Esophagus (tissue), 2 donors: ENCODE measurements at regions not wholly inside any gene's neighbourhood (a gene's known extent, or its start where the extent isn't known, plus 50 kb on each side); places are given as distances from the start of the nearest gene placed in this dataset.
A peak's percentile ranks its signal among the peaks of the same experiment; 100 is the strongest.

Experiments used
- H3K27ac ChIP-seq, 2 donors: one replicate each; pipeline ENCODE4 v1.5.1; 2013; ENCODE audit warnings: low read depth in 2 of 2, mild to moderate bottlenecking in 2 of 2, inconsistent platforms in 1 of 2, low read length in 1 of 2, moderate library complexity in 1 of 2
- H3K27me3 ChIP-seq, 2 donors: one replicate each; pipeline ENCODE4 v1.6.1; 2013; ENCODE audit warnings: low read length in 2 of 2, control low read depth in 1 of 2, mild to moderate bottlenecking in 1 of 2; ENCODE audit not compliant: insufficient read depth in 2 of 2, control insufficient read depth in 1 of 2
- H3K36me3 ChIP-seq, 2 donors: one replicate each; pipeline ENCODE4 v1.6.1; 2013; ENCODE audit warnings: low read length in 1 of 2; ENCODE audit not compliant: control insufficient read depth in 2 of 2, insufficient read depth in 2 of 2
- H3K4me1 ChIP-seq, 2 donors: one replicate each; pipeline ENCODE4 v1.6.1; 2013; ENCODE audit warnings: low read length in 1 of 2; ENCODE audit not compliant: control insufficient read depth in 2 of 2, insufficient read depth in 2 of 2
- H3K4me3 ChIP-seq, 2 donors: one replicate each; pipeline ENCODE4 v1.5.1; 2013; ENCODE audit warnings: low read length in 2 of 2, mild to moderate bottlenecking in 2 of 2, low read depth in 1 of 2, moderate library complexity in 1 of 2
- H3K9me3 ChIP-seq, 2 donors: one replicate each; pipeline ENCODE4 v1.6.1; 2013; ENCODE audit warnings: mild to moderate bottlenecking in 2 of 2, low read depth in 1 of 2, low read length in 1 of 2, moderate library complexity in 1 of 2; ENCODE audit not compliant: control insufficient read depth in 2 of 2, insufficient read depth in 1 of 2
- WGBS, 2 donors: extraction: QIAGEN DNeasy Blood & Tissue Kit; methylation state at CpG; one replicate each; pipeline ENCODE4 v1.1.7; 2013; 5-methylcytosine and 5-hydroxymethylcytosine counted together
- donor health status: healthy with polysubstance abuse.
- donor health status: Bipolar disorder and iron deficiency.

GRCh38 chr21:15932726-15933125 is 202.9 kb downstream of the USP25 start:
- Histone ChIP-seq H3K9me3 (no peaks in the 10 kb centered on the region), H3K4me3 (no peak overlapping the region), H3K27me3 (no peaks in the 10 kb centered on the region), H3K27ac (no peak overlapping the region), H3K4me1 (no peaks in the 10 kb centered on the region), H3K36me3 (no peaks in the 10 kb centered on the region)
- 77 to 87% methylated on average over 5 of the region's 5 CpGs for WGBS, 2 donors

GRCh38 chr21:15935530-15935929 is 205.7 kb downstream of the USP25 start:
- no peaks in the 10 kb centered on the region for H3K9me3 ChIP-seq
- H3K36me3 ChIP-seq: no peaks in the 10 kb centered on the region
- no peak overlapping the region for H3K4me3 ChIP-seq
- WGBS, 2 donors: 85 to 86% methylated on average over 1 of the region's 1 CpG
- H3K27ac ChIP-seq: no peak overlapping the region
- H3K4me1 ChIP-seq: no peaks in the 10 kb centered on the region
- H3K27me3 ChIP-seq: no peaks in the 10 kb centered on the region

GRCh38 chr21:15943009-15943666 is 213.4 kb downstream of the USP25 start:
- no peak overlapping the region for H3K4me3 ChIP-seq
- no peak overlapping the region for H3K27ac ChIP-seq
- H3K36me3 ChIP-seq: no peaks in the 10 kb centered on the region
- H3K9me3 ChIP-seq: no peaks in the 10 kb centered on the region
- H3K4me1 ChIP-seq: no peaks in the 10 kb centered on the region
- H3K27me3 ChIP-seq: no peaks in the 10 kb centered on the region
- WGBS, 2 donors: 80 to 83% methylated on average over 4 of the region's 4 CpGs

GRCh38 chr21:15947677-15948076 is 217.9 kb downstream of the USP25 start:
- H3K4me3 ChIP-seq: no peak overlapping the region
- 54 to 64% methylated on average over 6 of the region's 6 CpGs for WGBS, 2 donors
- H3K4me1 ChIP-seq: no peaks in the 10 kb centered on the region
- no peaks in the 10 kb centered on the region for H3K27me3 ChIP-seq
- no peak overlapping the region for H3K27ac ChIP-seq
- no peaks in the 10 kb centered on the region for H3K36me3 ChIP-seq
- no peaks in the 10 kb centered on the region for H3K9me3 ChIP-seq

- Histone ChIP-seq H3K9me3 (peaks cover 0 to 6% of the 10 kb centered on the region in 2 donors), H3K36me3 (no peaks in the 10 kb centered on the region), H3K27me3 (no peaks in the 10 kb centered on the region), H3K4me1 (no peaks in the 10 kb centered on the region), H3K27ac (no peak overlapping the region), H3K4me3 (no peak overlapping the region)
- WGBS, 2 donors: 94 to 97% methylated on average over 2 of the region's 2 CpGs
Observed at GRCh38 chr21:15953551-15954116, 223.9 kb downstream of the USP25 start.

GRCh38 chr21:15964236-15964855 is 234.6 kb downstream of the USP25 start:
- no peaks in the 10 kb centered on the region for H3K9me3 ChIP-seq
- no peaks in the 10 kb centered on the region for H3K27me3 ChIP-seq
- no peak overlapping the region for H3K27ac ChIP-seq
- H3K4me3 ChIP-seq: no peak overlapping the region
- H3K36me3 ChIP-seq: no peaks in the 10 kb centered on the region
- peaks cover 0 to 3% of the 10 kb centered on the region in 2 donors for H3K4me1 ChIP-seq
- WGBS, 2 donors: 41 to 53% methylated on average over 5 of the region's 5 CpGs

- no peaks in the 10 kb centered on the region for H3K27me3 ChIP-seq
- no peaks in the 10 kb centered on the region for H3K9me3 ChIP-seq
- no peaks in the 10 kb centered on the region for H3K36me3 ChIP-seq
- 57 to 81% methylated on average over 2 of the region's 2 CpGs for WGBS, 2 donors
- peaks cover 0 to 3% of the 10 kb centered on the region in 2 donors for H3K4me1 ChIP-seq
- no peak overlapping the region for H3K4me3 ChIP-seq
- H3K27ac ChIP-seq: peak overlapping the region; percentile 40 to 68
Observed at GRCh38 chr21:15966231-15966630, 236.4 kb downstream of the USP25 start.

- Histone ChIP-seq H3K27me3 (no peaks in the 10 kb centered on the region), H3K4me1 (peaks cover 0 to 3% of the 10 kb centered on the region in 2 donors), H3K27ac (peak overlapping the region; percentile 40 to 68), H3K9me3 (no peaks in the 10 kb centered on the region), H3K36me3 (no peaks in the 10 kb centered on the region), H3K4me3 (no peak overlapping the region)
- WGBS, 2 donors: 58 to 81% methylated on average over 1 of the region's 1 CpG
Observed at GRCh38 chr21:15966651-15967050, 236.9 kb downstream of the USP25 start.

- no peak overlapping the region for H3K4me3 ChIP-seq
- no peaks in the 10 kb centered on the region for H3K9me3 ChIP-seq
- H3K27ac ChIP-seq: no peak overlapping the region
- H3K36me3 ChIP-seq: no peaks in the 10 kb centered on the region
- H3K27me3 ChIP-seq: no peaks in the 10 kb centered on the region
- H3K4me1 ChIP-seq: peaks cover 0 to 3% of the 10 kb centered on the region in 2 donors
- 91 to 92% methylated on average over 5 of the region's 5 CpGs for WGBS, 2 donors
Observed at GRCh38 chr21:15967661-15968060, 237.9 kb downstream of the USP25 start.
